WI38 (cell line): ENCODE measurements at regions not wholly inside any gene's neighbourhood (a gene's known extent, or its start where the extent isn't known, plus 50 kb on each side); places are given as distances from the start of the nearest gene placed in this dataset.

Source experiments
- H3K4me3 ChIP-seq: 2 replicates; pipeline ENCODE4 v1.5.1; 2011; ENCODE audit warnings: low read depth, mild to moderate bottlenecking, control low read depth, low read length
- TF ChIP-seq, protein P1 (sequence below): IDR thresholded peaks from 2 replicates; pipeline ENCODE4 v1.5.1; 2012; ENCODE audit warnings: low read depth, mild to moderate bottlenecking, control low read depth, low read length

GRCh38 chr11:112381578-112381977, 120.9 kb upstream of the PLET1 start:
- TF ChIP-seq, protein P1, sequence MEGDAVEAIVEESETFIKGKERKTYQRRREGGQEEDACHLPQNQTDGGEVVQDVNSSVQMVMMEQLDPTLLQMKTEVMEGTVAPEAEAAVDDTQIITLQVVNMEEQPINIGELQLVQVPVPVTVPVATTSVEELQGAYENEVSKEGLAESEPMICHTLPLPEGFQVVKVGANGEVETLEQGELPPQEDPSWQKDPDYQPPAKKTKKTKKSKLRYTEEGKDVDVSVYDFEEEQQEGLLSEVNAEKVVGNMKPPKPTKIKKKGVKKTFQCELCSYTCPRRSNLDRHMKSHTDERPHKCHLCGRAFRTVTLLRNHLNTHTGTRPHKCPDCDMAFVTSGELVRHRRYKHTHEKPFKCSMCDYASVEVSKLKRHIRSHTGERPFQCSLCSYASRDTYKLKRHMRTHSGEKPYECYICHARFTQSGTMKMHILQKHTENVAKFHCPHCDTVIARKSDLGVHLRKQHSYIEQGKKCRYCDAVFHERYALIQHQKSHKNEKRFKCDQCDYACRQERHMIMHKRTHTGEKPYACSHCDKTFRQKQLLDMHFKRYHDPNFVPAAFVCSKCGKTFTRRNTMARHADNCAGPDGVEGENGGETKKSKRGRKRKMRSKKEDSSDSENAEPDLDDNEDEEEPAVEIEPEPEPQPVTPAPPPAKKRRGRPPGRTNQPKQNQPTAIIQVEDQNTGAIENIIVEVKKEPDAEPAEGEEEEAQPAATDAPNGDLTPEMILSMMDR = no peak
- no peak overlapping the region for H3K4me3 ChIP-seq

GRCh38 chr11:112382561-112382960, 121.9 kb upstream of the PLET1 start:
- no peak overlapping the region for H3K4me3 ChIP-seq
- TF ChIP-seq, protein P1 = no peak

- no peak overlapping the region for H3K4me3 ChIP-seq
These were observed 127.8 kb upstream of the PLET1 start for GRCh38 chr11:112388496-112388895.

DNA sequence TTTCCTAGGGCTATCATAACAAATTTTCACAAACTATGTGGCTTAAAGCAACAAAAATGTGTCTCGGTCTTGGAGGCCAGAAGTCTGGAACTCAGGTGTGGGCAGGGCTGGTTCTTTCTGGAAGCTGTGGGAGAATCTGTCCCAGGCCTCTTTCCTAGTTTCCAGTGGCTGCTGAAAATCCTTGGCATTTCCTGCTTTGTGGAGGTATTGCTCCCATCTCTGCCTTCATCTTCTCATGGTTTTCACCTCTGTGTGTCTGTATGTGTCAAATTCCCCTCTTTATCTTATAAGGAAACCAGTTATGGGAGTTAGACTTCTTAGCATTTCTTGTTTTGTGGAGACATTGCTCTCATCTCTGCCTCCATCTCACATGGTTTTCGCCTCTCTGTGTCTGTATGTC, 130.4 kb upstream of the PLET1 start:
- TF ChIP-seq, protein P1 = no peak

More at GRCh38 chr11:112388496-112388895, 127.8 kb upstream of the PLET1 start:
- TF ChIP-seq, protein P1 = no peak

DNA sequence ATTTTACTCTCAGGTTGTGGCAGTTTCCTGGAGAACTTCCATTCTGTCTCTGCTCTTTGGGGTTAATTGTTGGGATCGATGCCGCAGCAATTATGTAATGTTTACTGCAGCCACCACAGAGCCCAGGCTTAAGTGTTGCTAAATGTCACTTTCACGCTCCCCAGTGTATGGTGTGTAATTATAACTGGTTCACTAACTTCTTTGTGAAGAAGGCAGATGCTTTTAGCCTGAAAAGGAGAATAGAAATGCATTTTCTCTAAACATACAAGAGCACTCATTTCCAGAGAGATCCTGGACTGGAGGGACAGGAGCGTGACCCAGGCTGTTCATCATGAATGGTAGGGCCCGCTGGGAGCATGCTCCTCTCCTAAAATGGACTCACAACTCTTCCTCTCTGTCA, 132.2 kb upstream of the PLET1 start:
- no peak overlapping the region for H3K4me3 ChIP-seq
- TF ChIP-seq, protein P1 = no peak

More for the DNA sequence above, 130.4 kb upstream of the PLET1 start:
- no peak overlapping the region for H3K4me3 ChIP-seq

DNA sequence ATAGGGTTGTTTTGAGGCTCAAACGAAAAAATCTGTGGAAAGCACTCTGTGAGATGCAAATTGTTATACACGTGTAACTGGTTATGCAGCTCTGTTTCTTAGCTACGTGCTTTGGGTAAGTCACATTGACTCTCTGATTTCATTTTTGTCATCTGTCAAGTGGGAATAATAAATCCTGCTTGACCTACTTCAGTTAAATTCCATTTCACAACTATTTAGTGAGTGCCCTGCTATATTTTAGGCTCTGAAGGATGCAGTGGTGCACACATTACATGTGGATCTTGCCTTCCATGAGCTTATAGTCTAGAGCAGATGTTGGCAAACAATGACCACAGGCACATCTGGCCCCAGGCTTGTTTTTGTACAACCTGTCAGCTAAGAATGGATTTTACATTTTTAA, 133.6 kb upstream of the PLET1 start:
- TF ChIP-seq, protein P1 = no peak
- no peak overlapping the region for H3K4me3 ChIP-seq

DNA sequence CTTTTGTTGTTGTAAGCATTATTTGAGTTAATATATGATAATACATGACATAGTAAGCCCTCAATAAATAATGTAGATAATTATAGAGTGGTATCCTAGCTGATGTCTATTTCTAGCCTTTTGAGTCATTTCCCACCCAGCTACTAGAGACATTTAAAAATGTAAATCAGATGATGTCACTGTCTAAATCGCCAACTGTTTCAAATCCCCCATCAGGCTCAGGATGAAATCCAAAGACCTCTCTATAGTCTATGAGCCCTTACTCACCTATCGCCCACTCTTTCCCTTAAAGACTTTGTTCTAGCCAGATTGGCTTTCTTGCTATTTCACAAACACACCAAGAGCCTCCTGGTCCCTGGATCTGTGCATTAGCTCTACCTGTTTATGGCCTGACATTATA, 135.4 kb upstream of the PLET1 start:
- TF ChIP-seq, protein P1 = no peak

More for the DNA sequence above, 135.4 kb upstream of the PLET1 start:
- H3K4me3 ChIP-seq = no peak overlapping the region
